ENCODE measurements at regions not wholly inside any gene's neighbourhood (a gene's known extent, or its start where the extent isn't known, plus 50 kb on each side); places are given as distances from the start of the nearest gene placed in this dataset.

DNA sequence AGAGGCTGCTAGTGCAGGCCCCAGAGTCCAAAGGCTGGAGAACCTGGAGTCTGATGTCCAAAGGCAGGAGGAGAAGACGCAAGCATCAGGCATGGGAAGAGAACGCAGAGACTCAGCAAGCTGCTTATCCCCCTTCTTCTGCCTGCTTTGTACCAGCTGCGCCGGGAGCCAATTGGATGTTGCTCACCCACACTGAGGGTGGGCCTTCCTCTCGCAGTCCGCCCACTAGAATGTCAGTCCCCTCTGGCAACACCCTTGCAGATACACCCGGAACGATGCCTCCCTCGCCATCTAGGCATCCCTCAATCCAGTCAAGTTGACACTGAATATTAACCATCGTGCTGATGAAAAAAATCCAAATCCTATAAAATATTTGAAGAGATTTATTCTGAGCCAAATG lies 141.6 kb downstream of the TWIST2 start:
- TF ChIP-seq, protein P1, sequence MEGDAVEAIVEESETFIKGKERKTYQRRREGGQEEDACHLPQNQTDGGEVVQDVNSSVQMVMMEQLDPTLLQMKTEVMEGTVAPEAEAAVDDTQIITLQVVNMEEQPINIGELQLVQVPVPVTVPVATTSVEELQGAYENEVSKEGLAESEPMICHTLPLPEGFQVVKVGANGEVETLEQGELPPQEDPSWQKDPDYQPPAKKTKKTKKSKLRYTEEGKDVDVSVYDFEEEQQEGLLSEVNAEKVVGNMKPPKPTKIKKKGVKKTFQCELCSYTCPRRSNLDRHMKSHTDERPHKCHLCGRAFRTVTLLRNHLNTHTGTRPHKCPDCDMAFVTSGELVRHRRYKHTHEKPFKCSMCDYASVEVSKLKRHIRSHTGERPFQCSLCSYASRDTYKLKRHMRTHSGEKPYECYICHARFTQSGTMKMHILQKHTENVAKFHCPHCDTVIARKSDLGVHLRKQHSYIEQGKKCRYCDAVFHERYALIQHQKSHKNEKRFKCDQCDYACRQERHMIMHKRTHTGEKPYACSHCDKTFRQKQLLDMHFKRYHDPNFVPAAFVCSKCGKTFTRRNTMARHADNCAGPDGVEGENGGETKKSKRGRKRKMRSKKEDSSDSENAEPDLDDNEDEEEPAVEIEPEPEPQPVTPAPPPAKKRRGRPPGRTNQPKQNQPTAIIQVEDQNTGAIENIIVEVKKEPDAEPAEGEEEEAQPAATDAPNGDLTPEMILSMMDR (conservative IDR thresholded peaks at IDR 0.05; ENCODE audit: low read depth, low read length) = no peak
- no peak for TF ChIP-seq POLR2A (IDR thresholded peaks at IDR 0.05; ENCODE audit: low read depth, low read length)
- no peak for TF ChIP-seq RCOR1 (IDR thresholded peaks at IDR 0.05; ENCODE audit: insufficient replicate concordance, low read length)
- no peak for TF ChIP-seq NFE2L2 (IDR thresholded peaks at IDR 0.05; ENCODE audit: low read depth, low read length)
- TF ChIP-seq, protein P2, sequence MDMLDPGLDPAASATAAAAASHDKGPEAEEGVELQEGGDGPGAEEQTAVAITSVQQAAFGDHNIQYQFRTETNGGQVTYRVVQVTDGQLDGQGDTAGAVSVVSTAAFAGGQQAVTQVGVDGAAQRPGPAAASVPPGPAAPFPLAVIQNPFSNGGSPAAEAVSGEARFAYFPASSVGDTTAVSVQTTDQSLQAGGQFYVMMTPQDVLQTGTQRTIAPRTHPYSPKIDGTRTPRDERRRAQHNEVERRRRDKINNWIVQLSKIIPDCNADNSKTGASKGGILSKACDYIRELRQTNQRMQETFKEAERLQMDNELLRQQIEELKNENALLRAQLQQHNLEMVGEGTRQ (IDR thresholded peaks at IDR 0.05; ENCODE audit: low read depth, low read length) = no peak
- TF ChIP-seq FOS (IDR thresholded peaks at IDR 0.05; ENCODE audit: low read depth, low read length) = no peak
- no peak for TF ChIP-seq MAFK (IDR thresholded peaks at IDR 0.05; ENCODE audit: low read depth, low read length)
- TF ChIP-seq RFX5 (IDR thresholded peaks at IDR 0.05; ENCODE audit: low read depth, low read length) = no peak
- TF ChIP-seq, protein P3, sequence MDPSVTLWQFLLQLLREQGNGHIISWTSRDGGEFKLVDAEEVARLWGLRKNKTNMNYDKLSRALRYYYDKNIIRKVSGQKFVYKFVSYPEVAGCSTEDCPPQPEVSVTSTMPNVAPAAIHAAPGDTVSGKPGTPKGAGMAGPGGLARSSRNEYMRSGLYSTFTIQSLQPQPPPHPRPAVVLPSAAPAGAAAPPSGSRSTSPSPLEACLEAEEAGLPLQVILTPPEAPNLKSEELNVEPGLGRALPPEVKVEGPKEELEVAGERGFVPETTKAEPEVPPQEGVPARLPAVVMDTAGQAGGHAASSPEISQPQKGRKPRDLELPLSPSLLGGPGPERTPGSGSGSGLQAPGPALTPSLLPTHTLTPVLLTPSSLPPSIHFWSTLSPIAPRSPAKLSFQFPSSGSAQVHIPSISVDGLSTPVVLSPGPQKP (IDR thresholded peaks at IDR 0.05; ENCODE audit: borderline replicate concordance, low read depth, low read length) = no peak
- no peak for TF ChIP-seq MXI1 (IDR thresholded peaks at IDR 0.05; ENCODE audit: borderline replicate concordance, low read depth, low read length)
- no peak for TF ChIP-seq RAD21 (IDR thresholded peaks at IDR 0.05; ENCODE audit: low read length)
- TF ChIP-seq CEBPB (IDR thresholded peaks at IDR 0.05; ENCODE audit: low read depth, low read length) = no peak
- no peak for TF ChIP-seq CHD1 (IDR thresholded peaks at IDR 0.05; ENCODE audit: low read depth, low read length)
